H1 (cell line): ENCODE measurements at regions not wholly inside any gene's neighbourhood (a gene's known extent, or its start where the extent isn't known, plus 50 kb on each side); places are given as distances from the start of the nearest gene placed in this dataset.

Experiments
- CTCF ChIA-PET: fragments of 300-600 bp; sonication (Branson Sonifier 250); formaldehyde crosslinking; loops from one replicate; lab custom pipeline; 2021; ENCODE audit not compliant: partially characterized antibody; lab: Charles Lee
- POLR2A ChIA-PET: fragments of 300-600 bp; sonication (Branson Sonifier 250); formaldehyde crosslinking; loops from one replicate; lab custom pipeline; 2021; ENCODE audit warnings: inconsistent platforms; ENCODE audit not compliant: partially characterized antibody; lab: Charles Lee
- DNase-seq, 2 experiments: peaks; one replicate each; pipeline versions ENCODE4 v3.0.0 to v3.0.0-alpha.2; 2010 to 2022; ENCODE audit warnings: low spot score in 2 of 2, low read depth in 1 of 2, mixed read lengths in 1 of 2
- FAIRE-seq: peaks from 2 replicates; lab custom pipeline; 2011; peaks lifted over from hg19 to GRCh38; lab: Jason Lieb, UNC
- H2AFZ ChIP-seq: 2 replicates; pipeline ENCODE4 v1.8.1; 2012; ENCODE audit warnings: low read length, inconsistent platforms
- H2AK5ac ChIP-seq: 2 replicates; pipeline ENCODE4 v1.6.1; 2013; ENCODE audit warnings: low read depth, low read length
- H2BK120ac ChIP-seq: replicated peaks from 2 replicates; pipeline ENCODE3; 2013; ENCODE audit warnings: low read depth, low read length, inconsistent platforms
- H2BK12ac ChIP-seq: 2 replicates; pipeline ENCODE4 v1.6.1; 2013; ENCODE audit warnings: low read depth, low read length
- H2BK15ac ChIP-seq: 2 replicates; pipeline ENCODE4 v1.6.1; 2013; ENCODE audit warnings: low read length
- H2BK20ac ChIP-seq: 2 replicates; pipeline ENCODE4 v1.6.1; 2013; ENCODE audit warnings: low read length
- H2BK5ac ChIP-seq: 2 replicates; pipeline ENCODE4 v1.6.1; 2013; ENCODE audit warnings: low read depth, low read length
- H3K14ac ChIP-seq: 2 replicates; pipeline ENCODE4 v1.6.1; 2013; ENCODE audit warnings: inconsistent platforms; ENCODE audit not compliant: insufficient read length
- H3K18ac ChIP-seq: 2 replicates; pipeline ENCODE4 v1.6.1; 2013; ENCODE audit warnings: low read length; ENCODE audit errors: extremely low read depth
- H3K23ac ChIP-seq: 2 replicates; pipeline ENCODE4 v1.6.1; 2013; ENCODE audit warnings: inconsistent platforms; ENCODE audit not compliant: insufficient read length
- H3K23me2 ChIP-seq: 2 replicates; pipeline ENCODE4 v1.6.1; 2013; ENCODE audit warnings: low read depth, low read length
- H3K27ac ChIP-seq: 2 replicates; pipeline ENCODE4 v1.6.1; 2011; ENCODE audit warnings: low read depth, low read length, inconsistent platforms
- H3K27me3 ChIP-seq, 4 experiments: replicated peaks in 1 of 4; 1 replicate in 1 of 4; 2 replicates in 3 of 4; pipeline versions ENCODE4 v1.6.1 to v1.8.1; 2011 to 2013; ENCODE audit warnings: low read length in 3 of 4, mild to moderate bottlenecking in 3 of 4, inconsistent platforms in 2 of 4, mixed read lengths in 2 of 4, moderate library complexity in 1 of 4; ENCODE audit not compliant: control insufficient read depth in 3 of 4, insufficient read depth in 3 of 4; ENCODE audit errors: extremely low read depth in 1 of 4
- H3K36me3 ChIP-seq, 4 experiments: 2 replicates each; pipeline versions ENCODE4 v1.6.1 to v1.8.1; 2011 to 2013; ENCODE audit warnings: mild to moderate bottlenecking in 4 of 4, low read length in 3 of 4, moderate library complexity in 2 of 4, control low read depth in 1 of 4, inconsistent platforms in 1 of 4; ENCODE audit not compliant: insufficient read depth in 4 of 4, control insufficient read depth in 2 of 4
- H3K4ac ChIP-seq: replicated peaks from 2 replicates; pipeline ENCODE3; 2013; ENCODE audit warnings: low read length, low read depth, mixed read lengths, inconsistent platforms; ENCODE audit not compliant: insufficient read length
- H3K4me1 ChIP-seq, 4 experiments: replicated peaks in 1 of 4; 1 replicate in 1 of 4; 2 replicates in 3 of 4; pipeline versions ENCODE4 v1.6.1 to v1.8.1; 2011 to 2013; ENCODE audit warnings: low read length in 3 of 4, inconsistent platforms in 2 of 4, mixed read lengths in 1 of 4; ENCODE audit not compliant: insufficient read depth in 4 of 4, control insufficient read depth in 3 of 4
- H3K4me2 ChIP-seq, 2 experiments: 2 replicates each; pipeline versions ENCODE4 v1.6.1 to v1.8.1; 2011 to 2013; ENCODE audit warnings: low read depth in 2 of 2, low read length in 2 of 2, control low read depth in 1 of 2, inconsistent platforms in 1 of 2, mild to moderate bottlenecking in 1 of 2; ENCODE audit not compliant: insufficient read depth in 1 of 2
- H3K4me3 ChIP-seq, 4 experiments: fragments of 200-600, 300-600 bp in 1 of 4; sonication (generic), shearing (Covaris generic), sonication (Bioruptor Twin) in 1 of 4; 2 replicates each; pipeline versions ENCODE4 v1.5.1 to v1.8.1; 2011 to 2016; ENCODE audit warnings: low read length in 4 of 4, low read depth in 3 of 4, control low read depth in 2 of 4, inconsistent platforms in 2 of 4, mild to moderate bottlenecking in 2 of 4, mixed read lengths in 1 of 4, moderate library complexity in 1 of 4; ENCODE audit not compliant: insufficient read depth in 2 of 4; ENCODE audit errors: extremely low read depth in 1 of 4
- H3K56ac ChIP-seq: replicated peaks from 2 replicates; pipeline ENCODE3; 2013; ENCODE audit warnings: low read depth, mild to moderate bottlenecking, mixed read lengths, low read length, inconsistent platforms; ENCODE audit not compliant: insufficient read length
- H3K79me1 ChIP-seq: 2 replicates; pipeline ENCODE4 v1.6.1; 2013; ENCODE audit warnings: low read depth, low read length, control low read depth
- H3K79me2 ChIP-seq, 2 experiments: 2 replicates each; pipeline versions ENCODE4 v1.6.1 to v1.8.1; 2012 to 2013; ENCODE audit warnings: low read length in 2 of 2, mild to moderate bottlenecking in 2 of 2, inconsistent platforms in 1 of 2; ENCODE audit not compliant: insufficient read depth in 2 of 2, control insufficient read depth in 1 of 2
- H3K9ac ChIP-seq, 4 experiments: replicated peaks in 1 of 4; 1 replicate in 1 of 4; 2 replicates in 3 of 4; pipeline versions ENCODE4 v1.6.1 to v1.8.1; 2011 to 2013; ENCODE audit warnings: low read depth in 3 of 4, low read length in 3 of 4, control low read depth in 2 of 4, mild to moderate bottlenecking in 2 of 4, moderate library complexity in 2 of 4, inconsistent platforms in 1 of 4; ENCODE audit errors: extremely low read depth in 1 of 4
- H3K9me3 ChIP-seq, 2 experiments: 2 replicates each; pipeline versions ENCODE4 v1.6.1 to v1.8.1; 2012 to 2013; ENCODE audit warnings: mild to moderate bottlenecking in 2 of 2, moderate library complexity in 2 of 2, control low read depth in 1 of 2, inconsistent platforms in 1 of 2, low read depth in 1 of 2, low read length in 1 of 2, mixed read lengths in 1 of 2; ENCODE audit not compliant: insufficient read depth in 2 of 2
- H4K20me1 ChIP-seq, 2 experiments: replicated peaks in 1 of 2; 2 replicates each; pipeline versions ENCODE3 to v1.8.1; 2011 to 2013; ENCODE audit warnings: inconsistent platforms in 2 of 2, low read length in 2 of 2, mild to moderate bottlenecking in 1 of 2; ENCODE audit not compliant: insufficient read depth in 2 of 2, control insufficient read depth in 1 of 2
- H4K5ac ChIP-seq: 2 replicates; pipeline ENCODE4 v1.6.1; 2013; ENCODE audit warnings: low read length, low read depth, mixed read lengths, inconsistent platforms; ENCODE audit not compliant: insufficient read length
- H4K8ac ChIP-seq: 2 replicates; pipeline ENCODE4 v1.8.0; 2013; ENCODE audit warnings: mild to moderate bottlenecking, moderate library complexity, low read length, inconsistent platforms; ENCODE audit not compliant: insufficient read depth; ENCODE audit errors: extremely low read depth
- H4K91ac ChIP-seq: replicated peaks from 2 replicates; pipeline ENCODE3; 2013; ENCODE audit warnings: low read length, mixed read lengths, inconsistent platforms; ENCODE audit not compliant: insufficient read length
- ASH2L ChIP-seq: fragments of 200-600, 300-600 bp; sonication (generic); IDR thresholded peaks from one replicate; pipeline ENCODE4 v1.7.1; 2017; ENCODE audit warnings: low read length
- CBX5 ChIP-seq: fragments of 300-800, 300-1000 bp; sonication (generic); IDR thresholded peaks from 2 replicates; pipeline ENCODE4 v1.7.1; 2016; ENCODE audit warnings: antibody characterized with exemption, low read length, low read depth
- CHD1 ChIP-seq: IDR thresholded peaks from 2 replicates; pipeline ENCODE4 v1.6.1; 2012; ENCODE audit warnings: low read depth, low read length, improper control_type of control experiment
- CREB1 ChIP-seq: IDR thresholded peaks from 2 replicates; pipeline ENCODE4 v1.6.1; 2012; ENCODE audit warnings: inconsistent platforms
- KDM4A ChIP-seq: IDR thresholded peaks from one replicate; pipeline ENCODE4 v1.7.1; 2012; ENCODE audit warnings: low read depth, mild to moderate bottlenecking, moderate library complexity, low read length, inconsistent platforms; ENCODE audit not compliant: severe bottlenecking
- NRF1 ChIP-seq: IDR thresholded peaks from 2 replicates; pipeline ENCODE4 v1.6.1; 2011; ENCODE audit warnings: mild to moderate bottlenecking, low read depth, low read length, improper control_type of control experiment
- RXRA ChIP-seq: IDR thresholded peaks from 2 replicates; pipeline ENCODE4 v1.6.1; 2011; ENCODE audit warnings: low read depth, mild to moderate bottlenecking, low read length, moderate library complexity; ENCODE audit not compliant: insufficient read depth
- SIRT6 ChIP-seq: IDR thresholded peaks from one replicate; pipeline ENCODE4 v1.7.1; 2012; ENCODE audit warnings: low read length, inconsistent platforms
- SP2 ChIP-seq: IDR thresholded peaks from 2 replicates; pipeline ENCODE4 v1.6.1; 2012; ENCODE audit warnings: mild to moderate bottlenecking, low read length, inconsistent platforms
- YY1 ChIP-seq: IDR thresholded peaks from 2 replicates; pipeline ENCODE4 v1.6.1; 2011; ENCODE audit warnings: low read depth, mild to moderate bottlenecking, low read length
- WGBS, 2 experiments: shearing (Covaris generic) in 1 of 2; methylation state at CpG; one replicate each; pipeline versions ENCODE4 v1.1.6 to v1.1.7; 2013 to 2015; ENCODE audit warnings: low lambda C conversion rate in 2 of 2, mixed read lengths in 2 of 2, inconsistent platforms in 1 of 2, low coverage in 1 of 2, missing lambda C conversion rate in 1 of 2; ENCODE audit not compliant: insufficient replicate concordance in 2 of 2, insufficient coverage in 1 of 2, insufficient read length in 1 of 2; ENCODE audit errors: extremely low coverage in 1 of 2, missing lambda C conversion rate in 1 of 2; 5-methylcytosine and 5-hydroxymethylcytosine counted together

DNA sequence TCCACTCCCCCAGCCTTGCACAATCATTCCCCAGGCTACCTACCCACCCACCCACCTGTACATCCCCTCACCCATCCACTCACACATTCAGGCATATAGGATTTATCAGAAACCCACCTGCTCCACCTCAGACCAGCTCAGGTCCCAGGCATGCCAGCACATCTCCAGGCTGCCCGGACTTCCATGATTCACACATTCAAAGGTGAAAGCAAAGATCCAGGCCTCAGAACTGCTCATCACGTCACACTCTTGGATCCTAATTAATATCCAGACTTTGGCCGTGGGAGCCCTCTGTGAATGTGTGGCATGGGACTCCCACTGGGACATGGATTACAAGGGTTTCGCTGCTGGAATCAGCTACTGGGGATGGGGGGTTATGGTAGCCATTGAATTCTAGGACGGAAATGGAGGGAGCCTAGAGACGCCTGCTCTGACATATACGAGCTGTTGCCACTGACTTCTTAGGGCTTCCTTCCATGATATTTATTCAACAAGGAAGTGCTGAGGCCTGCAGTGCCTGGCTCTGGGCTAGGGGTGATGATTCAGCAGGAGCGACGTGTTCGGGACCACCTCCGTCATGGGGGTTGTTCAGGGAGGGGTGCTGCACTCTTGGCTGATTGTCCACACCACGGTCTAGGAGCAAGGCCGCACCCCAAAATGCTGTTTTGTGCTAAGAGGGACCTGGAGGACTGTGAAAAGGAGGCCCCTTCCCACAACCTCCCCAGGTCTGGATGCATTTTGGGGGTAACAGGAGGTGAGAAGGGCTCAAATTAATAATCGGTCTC is 56.9 kb upstream of the ADRA2C start:
- H3K4me3 ChIP-seq: no peak overlapping the region
- peaks cover 0 to 3% of the 10 kb centered on the region in 2 experiments for H4K20me1 ChIP-seq
- no peak overlapping the region for H4K5ac ChIP-seq
- peaks cover 0 to 2% (median under 1%) of the 10 kb centered on the region in 4 experiments; a peak in 3 of 7 replicates for H3K4me1 ChIP-seq
- H2BK12ac ChIP-seq: no peak overlapping the region
- H2AFZ ChIP-seq: no peak overlapping the region
- H2BK5ac ChIP-seq: no peak overlapping the region
- H4K91ac ChIP-seq: no peak overlapping the region
- no peak overlapping the region for H3K4me2 ChIP-seq
- no peak overlapping the region for H2BK20ac ChIP-seq
- no peaks in the 10 kb centered on the region; a peak in 2 of 7 replicates for H3K27me3 ChIP-seq
- H2BK120ac ChIP-seq: no peak overlapping the region
- FAIRE-seq (no peak), DNase-seq (no peak)
- no peak overlapping the region for H3K4ac ChIP-seq
- H3K14ac ChIP-seq: no peak overlapping the region
- ChIA-PET POLR2A (no interaction called here), CTCF (interaction anchor here (0.7 to 3.1 kb wide), 2 partner anchors 37 to 39 kb away, joined by 4 to 7 read pairs; no protein-coding TSS in a partner anchor)
- H3K18ac ChIP-seq: no peak overlapping the region
- TF ChIP-seq ASH2L: no peak
- no peak for TF ChIP-seq SIRT6
- no peak for TF ChIP-seq YY1
- no peak for TF ChIP-seq NRF1
- no peak for TF ChIP-seq CREB1
- TF ChIP-seq SP2: no peak
- no peak for TF ChIP-seq RXRA
- TF ChIP-seq CHD1: no peak
- no peak for TF ChIP-seq CBX5
- no peak for TF ChIP-seq KDM4A
- H2BK15ac ChIP-seq: no peak overlapping the region
- H3K23me2 ChIP-seq: peaks cover 3% of the 10 kb centered on the region; the same call in 1 of the 2 replicates
- H3K56ac ChIP-seq: no peak overlapping the region
- no peak overlapping the region for H2AK5ac ChIP-seq
- H3K9me3 ChIP-seq: no peaks in the 10 kb centered on the region
- WGBS, 2 experiments: 95% methylated on average over 13 of the region's 14 CpGs; no CpG with 5 or more reads in 1 of the 2 experiments
- H3K27ac ChIP-seq: no peak overlapping the region
- H3K79me2 ChIP-seq: no peaks in the 10 kb centered on the region
- H3K9ac ChIP-seq: no peak overlapping the region
- H3K23ac ChIP-seq: no peak overlapping the region
- no peaks in the 10 kb centered on the region for H3K79me1 ChIP-seq
- no peak overlapping the region for H4K8ac ChIP-seq
- H3K36me3 ChIP-seq: no peaks in the 10 kb centered on the region
